ENCODE measurements at regions not wholly inside any gene's neighbourhood (a gene's known extent, or its start where the extent isn't known, plus 50 kb on each side); places are given as distances from the start of the nearest gene placed in this dataset.
"Not testable (repeated sequence)": the region's sequence is repeated elsewhere in the genome, so short reads cannot be mapped to it uniquely, and the experiment has no call there.

DNA sequence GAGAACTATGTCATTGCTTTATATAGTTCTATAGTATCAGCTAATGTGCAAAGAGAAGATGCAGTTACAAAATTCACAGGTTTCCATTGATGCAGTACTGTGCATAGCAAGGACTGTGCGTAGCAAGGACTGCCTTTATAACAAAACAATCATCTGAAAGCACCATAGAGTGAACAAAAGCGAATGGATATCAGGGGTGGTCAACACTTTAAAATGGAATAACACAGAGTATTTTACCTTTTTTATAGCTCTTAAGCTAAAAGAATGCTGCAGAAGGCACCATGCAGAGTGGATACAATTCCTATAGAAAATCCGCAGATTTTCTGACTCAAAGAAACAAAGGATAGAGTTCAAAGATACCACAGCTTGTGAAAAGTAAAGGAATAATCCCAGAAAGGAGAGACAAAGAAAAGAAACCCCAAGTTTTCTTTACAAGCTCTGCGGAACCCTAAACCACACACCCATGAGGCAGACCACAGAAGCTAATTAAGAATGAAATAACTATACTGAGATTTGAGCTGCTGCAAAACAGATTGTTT, 229.9 kb upstream of the DTNA start:
- DNase-seq (ENCODE audit: low read depth, low spot score), result no peak

DNA sequence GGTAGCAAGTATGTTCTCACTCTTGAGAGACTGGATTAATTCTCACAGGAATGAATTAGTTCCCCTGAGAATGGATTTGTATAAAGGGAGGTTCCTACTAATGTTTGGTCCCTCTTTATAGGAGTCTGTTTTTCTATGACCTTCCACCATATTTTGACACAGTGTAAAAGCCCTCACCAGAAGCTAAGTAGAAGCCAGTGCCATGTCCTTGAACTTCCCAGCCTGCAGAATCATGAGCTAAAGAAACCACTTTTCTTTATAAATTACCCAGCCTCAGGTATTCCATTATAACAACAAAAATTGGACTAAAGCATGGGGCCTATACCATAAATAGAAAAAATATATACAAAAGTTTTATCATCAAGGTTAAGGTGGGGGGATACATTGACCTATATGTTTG, 227.9 kb upstream of the DTNA start:
- DNase-seq (ENCODE audit: low read depth, low spot score), result no peak

- no peak for DNase-seq (ENCODE audit: low read depth, low spot score)
Measured at GRCh38 chr18:34483198-34483597, 226.9 kb upstream of the DTNA start.

DNA sequence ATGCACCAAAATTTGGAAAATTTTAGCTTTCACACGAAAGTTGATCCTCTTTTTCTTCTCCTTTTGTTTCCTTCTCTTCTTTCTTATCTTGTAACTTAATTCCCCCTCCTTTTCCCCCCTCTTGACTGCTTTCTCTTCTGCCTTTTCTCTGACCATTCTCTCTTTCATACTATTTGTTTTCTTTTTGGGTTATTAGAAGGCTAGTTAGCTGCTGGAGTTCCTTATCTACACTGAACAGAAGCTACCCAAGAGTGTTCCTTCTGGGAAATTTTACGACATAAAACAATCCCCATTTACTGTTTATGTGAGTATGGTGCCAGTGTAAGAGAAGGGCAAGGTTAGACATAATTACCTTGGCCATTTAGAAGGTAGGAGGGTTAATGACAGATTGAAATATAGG, 218.4 kb upstream of the DTNA start:
- DNase-seq (ENCODE audit: low read depth, low spot score), result no peak

- no peak for DNase-seq (ENCODE audit: low read depth, low spot score)
Measured at GRCh38 chr18:34492652-34493051, 217.4 kb upstream of the DTNA start.

DNA sequence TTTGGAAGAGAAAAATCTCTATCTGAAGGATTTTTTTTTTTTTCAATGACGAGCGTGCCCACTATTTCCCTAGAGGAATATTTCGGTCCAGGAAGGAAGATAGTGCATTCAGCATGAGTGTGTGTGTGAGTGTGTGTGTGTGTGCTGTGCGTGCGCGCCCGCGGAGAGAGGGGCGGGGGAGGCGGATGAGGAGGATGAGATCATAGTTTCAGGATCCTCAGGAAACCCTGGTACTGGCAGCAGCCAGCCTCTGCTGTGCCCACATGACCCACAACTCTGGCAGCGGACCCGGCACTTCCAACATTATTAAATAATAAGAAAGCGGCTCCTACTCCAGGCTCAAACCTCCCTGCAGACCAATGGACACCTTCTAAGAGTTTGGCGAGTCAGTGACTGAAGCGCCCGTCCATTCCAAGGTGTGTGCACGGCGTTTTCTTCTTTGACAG, 217.0 kb upstream of the DTNA start:
- DNase-seq (ENCODE audit: low read depth, low spot score), result peak; percentile 20

DNA sequence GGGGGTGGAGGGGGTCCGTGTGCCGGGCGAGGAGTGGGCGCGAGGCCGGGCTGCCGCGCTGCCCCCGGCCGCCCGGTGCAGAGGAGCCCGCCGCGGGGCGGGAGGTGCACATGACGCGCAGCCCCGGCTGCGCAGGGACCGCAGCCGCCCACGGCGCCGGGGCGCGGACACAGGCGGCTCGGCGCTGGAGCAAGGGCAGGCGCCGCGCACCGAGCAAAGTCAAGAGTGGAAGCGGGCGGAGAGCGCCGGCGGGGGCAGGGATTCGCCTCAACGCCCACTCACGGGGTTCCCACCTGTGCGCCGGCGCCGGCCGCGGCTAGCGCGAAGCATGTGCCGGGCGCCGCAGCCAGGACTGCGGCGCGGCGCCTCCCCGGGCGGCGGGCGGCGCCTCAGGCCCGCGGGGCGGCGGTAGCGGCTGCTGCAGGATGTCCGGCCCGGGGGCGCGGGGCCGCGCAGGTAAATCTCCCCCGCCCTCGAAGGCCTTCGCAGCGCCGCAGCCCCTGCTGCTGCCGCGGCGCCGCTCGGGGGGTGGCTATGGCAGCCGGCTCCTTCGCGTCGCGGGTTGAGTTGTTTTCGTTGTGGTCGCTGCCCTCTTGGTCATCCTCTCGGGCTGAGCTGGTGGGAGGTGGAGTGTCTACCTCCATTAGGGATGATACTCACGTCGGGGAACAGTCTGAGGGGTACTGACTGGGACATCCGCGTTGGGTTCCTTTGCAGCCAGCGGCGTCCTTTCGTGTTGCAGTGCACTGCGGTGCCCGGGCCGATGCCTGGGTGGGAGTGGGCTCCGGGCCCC, 216.3 kb upstream of the DTNA start:
- DNase-seq (ENCODE audit: low read depth, low spot score), result no peak

DNA sequence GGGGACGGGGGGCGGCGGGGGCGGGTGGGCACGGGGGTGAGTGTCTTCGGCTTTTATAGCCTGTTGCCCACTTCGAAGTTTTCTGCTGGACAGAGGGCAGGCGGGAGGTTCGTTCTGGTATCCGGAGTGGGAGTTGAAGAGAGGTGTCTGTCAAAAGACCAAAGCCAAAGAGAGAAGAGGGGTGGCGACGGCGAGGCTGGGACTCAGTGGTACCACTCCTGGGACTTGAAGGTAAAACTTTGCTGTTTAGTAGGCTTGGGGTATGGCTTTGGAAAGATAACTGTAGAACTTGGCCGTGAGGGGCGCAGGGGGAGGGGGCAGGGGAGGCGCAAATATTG, 215.8 kb upstream of the DTNA start:
- no peak for DNase-seq (ENCODE audit: low read depth, low spot score)

DNA sequence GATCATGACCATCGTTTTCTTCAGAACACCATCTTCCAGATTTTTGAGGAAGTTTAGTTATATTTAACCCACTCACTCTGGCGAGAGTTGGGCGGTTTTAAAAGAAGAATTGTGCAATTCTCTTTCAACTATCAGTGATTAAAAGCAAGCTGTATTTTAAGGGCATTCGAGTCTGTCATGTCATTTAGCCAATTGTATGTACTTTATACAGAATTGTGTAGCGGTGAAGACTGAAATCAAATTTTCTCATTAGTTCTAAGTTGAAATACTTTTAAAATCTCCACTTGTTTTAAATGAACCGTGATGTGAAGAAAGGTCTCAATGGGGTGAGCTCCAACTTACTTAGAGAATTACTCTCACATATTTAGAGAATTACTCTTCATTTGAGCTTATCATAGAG, 214.6 kb upstream of the DTNA start:
- no peak for DNase-seq (ENCODE audit: low read depth, low spot score)

- no peak for DNase-seq (ENCODE audit: low read depth, low spot score)
Measured at GRCh38 chr18:34501553-34501952, 208.5 kb upstream of the DTNA start.

DNA sequence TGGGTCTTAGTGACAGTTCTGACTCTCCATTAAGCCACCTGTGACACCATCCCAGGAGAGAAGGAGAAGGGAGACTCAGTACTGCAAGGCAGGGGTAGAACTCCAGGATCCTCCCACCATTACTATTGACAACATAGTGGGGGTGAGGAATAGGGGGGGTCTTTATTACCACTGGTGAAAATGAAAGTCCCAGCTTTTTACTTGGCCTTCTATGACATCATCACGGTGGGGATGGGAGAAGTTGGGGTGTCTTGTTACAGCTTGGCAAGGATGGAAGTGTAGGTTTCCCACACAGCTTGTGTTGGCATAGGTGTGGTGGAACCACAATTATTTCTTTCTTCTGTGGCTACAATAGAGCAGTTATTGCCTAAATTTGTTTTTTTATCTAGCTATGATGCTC, 203.9 kb upstream of the DTNA start:
- DNase-seq (ENCODE audit: low read depth, low spot score), result no peak

DNA sequence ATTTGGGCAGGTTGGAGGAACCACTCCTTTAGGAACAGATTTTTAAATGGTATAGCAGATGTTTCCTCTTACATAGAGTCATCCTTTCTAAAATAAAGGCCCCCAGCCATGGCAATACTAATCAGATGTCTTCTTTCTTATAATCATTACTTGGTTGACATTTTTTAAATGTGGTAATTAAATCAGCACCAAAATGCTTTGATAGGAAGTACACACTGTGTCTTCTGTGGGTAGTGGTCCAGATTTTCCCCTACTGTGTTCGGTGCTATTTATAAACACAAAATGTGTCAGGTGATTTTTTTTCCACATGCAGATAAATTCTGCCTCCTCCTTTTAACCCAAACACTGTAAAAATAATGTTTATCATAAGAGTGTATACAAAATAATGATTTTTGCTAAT, 200.9 kb upstream of the DTNA start:
- DNase-seq (ENCODE audit: low read depth, low spot score), result no peak

GRCh38 chr18:34509879-34510586, 200.1 kb upstream of the DTNA start:
- no peak for DNase-seq (ENCODE audit: low read depth, low spot score)

GRCh38 chr18:34510926-34511325, 199.2 kb upstream of the DTNA start:
- no peak for DNase-seq (ENCODE audit: low read depth, low spot score)

GRCh38 chr18:34511435-34511834, 198.7 kb upstream of the DTNA start:
- no peak for DNase-seq (ENCODE audit: low read depth, low spot score)

DNA sequence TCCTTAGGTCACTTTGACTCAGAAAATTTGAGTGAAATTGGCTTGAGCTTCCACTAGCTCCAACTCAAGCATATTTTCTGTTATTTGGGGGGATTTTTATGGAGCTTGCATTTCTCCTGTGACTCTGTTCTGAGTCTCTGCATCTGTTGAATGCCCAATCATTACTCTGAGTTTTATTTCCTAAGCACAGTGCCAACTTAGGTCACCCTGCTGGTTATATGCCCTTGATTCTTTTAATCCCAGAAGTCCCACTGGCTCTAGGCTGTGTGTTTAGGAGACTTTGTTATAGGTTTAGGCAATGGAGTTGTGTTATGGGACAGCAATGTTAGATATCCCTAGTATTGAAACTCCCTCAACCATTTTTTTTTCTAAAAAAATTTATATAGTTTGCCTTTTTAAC, 198.2 kb upstream of the DTNA start:
- DNase-seq (ENCODE audit: low read depth, low spot score), result no peak

GRCh38 chr18:34514238-34514637, 195.9 kb upstream of the DTNA start:
- DNase-seq (ENCODE audit: low read depth, low spot score), result no peak

GRCh38 chr18:34514957-34515356, 195.1 kb upstream of the DTNA start:
- DNase-seq (ENCODE audit: low read depth, low spot score), result no peak

GRCh38 chr18:34516355-34516754, 193.7 kb upstream of the DTNA start:
- DNase-seq (ENCODE audit: low read depth, low spot score), result not testable (repeated sequence)

GRCh38 chr18:34516996-34517395, 193.1 kb upstream of the DTNA start:
- DNase-seq (ENCODE audit: low read depth, low spot score), result not testable (repeated sequence)

GRCh38 chr18:34521040-34521439, 189.1 kb upstream of the DTNA start:
- DNase-seq (ENCODE audit: low read depth, low spot score), result no peak

- no peak for DNase-seq (ENCODE audit: low read depth, low spot score)
Measured at GRCh38 chr18:34522603-34523002, 187.5 kb upstream of the DTNA start.

GRCh38 chr18:34525244-34525643, 184.9 kb upstream of the DTNA start:
- DNase-seq (ENCODE audit: low read depth, low spot score), result no peak
